ENCODE measurements at regions not wholly inside any gene's neighbourhood (a gene's known extent, or its start where the extent isn't known, plus 50 kb on each side); places are given as distances from the start of the nearest gene placed in this dataset.
"Not testable (repeated sequence)": the region's sequence is repeated elsewhere in the genome, so short reads cannot be mapped to it uniquely, and the experiment has no call there.

GRCh38 chr16:88148078-88148477, 196.8 kb downstream of the BANP start:
- DNase-seq = not testable (repeated sequence)

- DNase-seq = not testable (repeated sequence)
Measured at GRCh38 chr16:88148682-88149081, 197.4 kb downstream of the BANP start.

GRCh38 chr16:88149158-88149603, 197.9 kb downstream of the BANP start:
- not testable (repeated sequence) for DNase-seq

GRCh38 chr16:88149663-88150062, 198.4 kb downstream of the BANP start:
- DNase-seq = not testable (repeated sequence)

GRCh38 chr16:88150456-88151128, 199.4 kb downstream of the BANP start:
- DNase-seq = not testable (repeated sequence)

- DNase-seq = not testable (repeated sequence)
Measured at GRCh38 chr16:88151129-88151499, 199.9 kb downstream of the BANP start.

GRCh38 chr16:88151859-88152843, 200.9 kb downstream of the BANP start:
- DNase-seq = not testable (repeated sequence)

- DNase-seq = not testable (repeated sequence)
Measured at GRCh38 chr16:88152879-88153278, 201.6 kb downstream of the BANP start.

- DNase-seq = not testable (repeated sequence)
Measured at GRCh38 chr16:88153516-88153915, 202.3 kb downstream of the BANP start.

- DNase-seq = not testable (repeated sequence)
Measured at GRCh38 chr16:88154886-88155285, 203.7 kb downstream of the BANP start.

- not testable (repeated sequence) for DNase-seq
Measured at GRCh38 chr16:88155681-88156080, 204.4 kb downstream of the BANP start.

GRCh38 chr16:88156640-88157283, 205.5 kb downstream of the BANP start:
- DNase-seq = not testable (repeated sequence)

GRCh38 chr16:88157686-88158085, 206.5 kb downstream of the BANP start:
- not testable (repeated sequence) for DNase-seq

GRCh38 chr16:88158256-88159045, 207.2 kb downstream of the BANP start:
- DNase-seq = not testable (repeated sequence)

- not testable (repeated sequence) for DNase-seq
Measured at GRCh38 chr16:88159046-88159896, 208.0 kb downstream of the BANP start.

- not testable (repeated sequence) for DNase-seq
Measured at GRCh38 chr16:88159897-88160335, 208.7 kb downstream of the BANP start.

GRCh38 chr16:88161191-88161590, 210.0 kb downstream of the BANP start:
- not testable (repeated sequence) for DNase-seq

- not testable (repeated sequence) for DNase-seq
Measured at GRCh38 chr16:88161623-88162275, 210.5 kb downstream of the BANP start.

- not testable (repeated sequence) for DNase-seq
Measured at GRCh38 chr16:88162778-88163177, 211.5 kb downstream of the BANP start.
